HepG2 (cell line): ENCODE measurements at regions not wholly inside any gene's neighbourhood (a gene's known extent, or its start where the extent isn't known, plus 50 kb on each side); places are given as distances from the start of the nearest gene placed in this dataset.

Experiments used
- BRD4 ChIP-seq: sonication (generic); formaldehyde crosslinking; IDR thresholded peaks from 2 replicates; pipeline ENCODE4 v1.4.0; 2020; ENCODE audit warnings: missing genetic modification reagents
- CTCF ChIP-seq: sonication (generic); formaldehyde crosslinking; IDR thresholded peaks from 2 replicates; pipeline ENCODE4 v1.5.0; 2020; ENCODE audit warnings: mild to moderate bottlenecking, missing genetic modification reagents, moderate library complexity
- MAFF ChIP-seq: IDR thresholded peaks from 2 replicates; pipeline ENCODE4 v1.6.1; 2011; ENCODE audit warnings: low read depth, low read length, improper control_type of control experiment
- MED1 ChIP-seq: sonication (generic); formaldehyde crosslinking; IDR thresholded peaks from 2 replicates; pipeline ENCODE4 v1.4.0; 2020; ENCODE audit warnings: missing genetic modification reagents
- MXD4 ChIP-seq: IDR thresholded peaks from 2 replicates; pipeline ENCODE4 v1.6.1; 2016; ENCODE audit warnings: mild to moderate bottlenecking, missing biosample characterization, missing genetic modification reagents
- RFX5 ChIP-seq: IDR thresholded peaks from 2 replicates; pipeline ENCODE4 v1.6.1; 2011; ENCODE audit warnings: low read depth, low read length, improper control_type of control experiment
- SMC3 ChIP-seq: IDR thresholded peaks from 2 replicates; pipeline ENCODE4 v1.6.1; 2011; ENCODE audit warnings: low read length, improper control_type of control experiment
- ZSCAN31 ChIP-seq: sonication (generic); formaldehyde crosslinking; IDR thresholded peaks from 2 replicates; pipeline ENCODE4 v1.5.0; 2020; ENCODE audit warnings: low read depth, mild to moderate bottlenecking, missing genetic modification reagents
- TF ChIP-seq, protein P1 (sequence below): sonication (generic); formaldehyde crosslinking; IDR thresholded peaks from 2 replicates; pipeline ENCODE4 v1.4.0; 2020; ENCODE audit warnings: mild to moderate bottlenecking, missing genetic modification reagents
- TF ChIP-seq, protein P2 (sequence below): sonication (generic); formaldehyde crosslinking; conservative IDR thresholded peaks from 2 replicates; pipeline ENCODE4 v1.4.0; 2020; ENCODE audit warnings: missing genetic modification reagents

- TF ChIP-seq CTCF (CRISPR knock-in tag), result no peak
- no peak for TF ChIP-seq BRD4 (CRISPR knock-in tag)
- TF ChIP-seq MXD4, result no peak
- TF ChIP-seq MAFF, result no peak
- no peak for TF ChIP-seq MED1
- no peak for TF ChIP-seq ZSCAN31 (CRISPR knock-in tag)
- TF ChIP-seq, protein P1, sequence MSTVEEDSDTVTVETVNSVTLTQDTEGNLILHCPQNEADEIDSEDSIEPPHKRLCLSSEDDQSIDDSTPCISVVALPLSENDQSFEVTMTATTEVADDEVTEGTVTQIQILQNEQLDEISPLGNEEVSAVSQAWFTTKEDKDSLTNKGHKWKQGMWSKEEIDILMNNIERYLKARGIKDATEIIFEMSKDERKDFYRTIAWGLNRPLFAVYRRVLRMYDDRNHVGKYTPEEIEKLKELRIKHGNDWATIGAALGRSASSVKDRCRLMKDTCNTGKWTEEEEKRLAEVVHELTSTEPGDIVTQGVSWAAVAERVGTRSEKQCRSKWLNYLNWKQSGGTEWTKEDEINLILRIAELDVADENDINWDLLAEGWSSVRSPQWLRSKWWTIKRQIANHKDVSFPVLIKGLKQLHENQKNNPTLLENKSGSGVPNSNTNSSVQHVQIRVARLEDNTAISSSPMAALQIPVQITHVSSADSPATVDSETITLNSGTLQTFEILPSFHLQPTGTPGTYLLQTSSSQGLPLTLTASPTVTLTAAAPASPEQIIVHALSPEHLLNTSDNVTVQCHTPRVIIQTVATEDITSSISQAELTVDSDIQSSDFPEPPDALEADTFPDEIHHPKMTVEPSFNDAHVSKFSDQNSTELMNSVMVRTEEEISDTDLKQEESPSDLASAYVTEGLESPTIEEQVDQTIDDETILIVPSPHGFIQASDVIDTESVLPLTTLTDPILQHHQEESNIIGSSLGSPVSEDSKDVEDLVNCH (CRISPR knock-in tag), result no peak
- TF ChIP-seq, protein P2, sequence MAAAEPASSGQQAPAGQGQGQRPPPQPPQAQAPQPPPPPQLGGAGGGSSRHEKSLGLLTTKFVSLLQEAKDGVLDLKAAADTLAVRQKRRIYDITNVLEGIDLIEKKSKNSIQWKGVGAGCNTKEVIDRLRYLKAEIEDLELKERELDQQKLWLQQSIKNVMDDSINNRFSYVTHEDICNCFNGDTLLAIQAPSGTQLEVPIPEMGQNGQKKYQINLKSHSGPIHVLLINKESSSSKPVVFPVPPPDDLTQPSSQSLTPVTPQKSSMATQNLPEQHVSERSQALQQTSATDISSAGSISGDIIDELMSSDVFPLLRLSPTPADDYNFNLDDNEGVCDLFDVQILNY (CRISPR knock-in tag), result no peak
- TF ChIP-seq RFX5, result no peak
- no peak for TF ChIP-seq SMC3
Observed at GRCh38 chr1:34376531-34376930, 199.8 kb downstream of the C1orf94 start.
